T-helper 1 cell (primary cell): ENCODE measurements at regions not wholly inside any gene's neighbourhood (a gene's known extent, or its start where the extent isn't known, plus 50 kb on each side); places are given as distances from the start of the nearest gene placed in this dataset.
"Not testable (repeated sequence)": the region's sequence is repeated elsewhere in the genome, so short reads cannot be mapped to it uniquely, and the experiment has no call there.

ENCODE experiments used
- DNase-seq, 5 donors: peaks; one replicate each; pipeline ENCODE4 v3.0.0-alpha.2; 2012 to 2020

GRCh38 chr22:19599626-19600243, 75.5 kb upstream of the CLDN5 start:
- no peak for DNase-seq

- not testable (repeated sequence) for DNase-seq
These were observed 79.1 kb upstream of the CLDN5 start for GRCh38 chr22:19603346-19603745.

DNA sequence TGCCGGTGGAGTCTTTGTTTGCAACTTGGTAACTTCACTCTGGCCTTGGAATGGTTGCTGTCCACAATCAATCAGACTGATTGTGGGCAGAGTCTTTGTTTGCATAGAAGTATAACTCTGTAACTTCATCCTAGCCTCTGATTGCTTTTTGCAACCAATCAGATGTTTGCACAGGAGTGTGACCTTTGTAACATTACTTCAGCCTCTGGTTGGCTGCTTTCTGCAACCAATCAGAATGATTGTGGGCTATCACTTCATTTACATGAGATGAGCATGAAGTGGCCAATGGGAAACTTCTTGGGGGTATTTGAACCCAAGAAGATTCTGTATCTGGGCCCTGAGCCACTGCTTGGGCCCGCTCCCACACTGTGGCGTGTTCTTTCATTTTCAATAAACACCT, 79.6 kb upstream of the CLDN5 start:
- no peak for DNase-seq

- DNase-seq: no peak
These were observed 80.6 kb upstream of the CLDN5 start for GRCh38 chr22:19604711-19605268.

GRCh38 chr22:19605508-19606331, 81.5 kb upstream of the CLDN5 start:
- no peak for DNase-seq

DNA sequence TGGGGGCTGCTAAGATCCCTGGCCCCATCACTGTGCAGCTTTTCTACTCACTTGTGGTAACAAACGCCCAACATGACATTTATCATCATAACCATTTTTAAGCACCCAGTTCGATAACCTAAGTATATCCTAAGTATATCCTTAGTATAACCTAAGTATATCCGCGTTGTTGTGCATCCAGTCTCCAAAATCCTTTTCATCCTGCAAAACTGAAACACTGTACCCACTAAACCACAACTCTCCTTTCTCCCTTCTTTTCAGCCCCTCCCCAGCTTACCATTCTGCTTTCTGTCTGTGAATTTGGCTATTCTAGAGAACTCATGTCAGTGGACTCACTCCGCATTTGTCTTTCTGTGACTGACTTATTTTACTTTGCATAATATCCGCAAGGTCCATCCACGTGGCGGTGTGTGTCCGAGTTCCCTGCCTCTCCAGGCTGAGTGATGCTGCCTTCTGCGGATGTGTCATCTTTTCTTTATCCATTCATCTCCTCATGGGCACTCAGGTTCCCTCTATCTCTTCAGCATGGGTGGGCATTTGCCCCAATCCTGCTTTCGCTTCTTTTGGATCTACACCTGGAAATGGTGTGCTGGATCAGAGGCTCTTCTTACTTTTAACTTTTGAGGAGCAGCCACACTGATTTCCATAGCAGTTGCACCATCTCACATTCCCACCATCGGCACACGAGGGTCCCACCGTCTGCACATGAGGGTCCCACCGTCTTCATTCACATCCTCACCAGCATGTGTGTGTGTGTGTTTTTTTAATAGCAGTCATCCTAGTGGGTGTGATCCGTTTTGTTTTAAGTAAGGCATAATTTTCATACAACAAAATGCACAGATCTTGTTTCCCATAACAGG, 82.4 kb upstream of the CLDN5 start:
- no peak for DNase-seq

- peak in 3 of 5 donors; percentile 15 to 65 (median 42) for DNase-seq
These were observed 83.2 kb upstream of the CLDN5 start for GRCh38 chr22:19607192-19608002.

DNA sequence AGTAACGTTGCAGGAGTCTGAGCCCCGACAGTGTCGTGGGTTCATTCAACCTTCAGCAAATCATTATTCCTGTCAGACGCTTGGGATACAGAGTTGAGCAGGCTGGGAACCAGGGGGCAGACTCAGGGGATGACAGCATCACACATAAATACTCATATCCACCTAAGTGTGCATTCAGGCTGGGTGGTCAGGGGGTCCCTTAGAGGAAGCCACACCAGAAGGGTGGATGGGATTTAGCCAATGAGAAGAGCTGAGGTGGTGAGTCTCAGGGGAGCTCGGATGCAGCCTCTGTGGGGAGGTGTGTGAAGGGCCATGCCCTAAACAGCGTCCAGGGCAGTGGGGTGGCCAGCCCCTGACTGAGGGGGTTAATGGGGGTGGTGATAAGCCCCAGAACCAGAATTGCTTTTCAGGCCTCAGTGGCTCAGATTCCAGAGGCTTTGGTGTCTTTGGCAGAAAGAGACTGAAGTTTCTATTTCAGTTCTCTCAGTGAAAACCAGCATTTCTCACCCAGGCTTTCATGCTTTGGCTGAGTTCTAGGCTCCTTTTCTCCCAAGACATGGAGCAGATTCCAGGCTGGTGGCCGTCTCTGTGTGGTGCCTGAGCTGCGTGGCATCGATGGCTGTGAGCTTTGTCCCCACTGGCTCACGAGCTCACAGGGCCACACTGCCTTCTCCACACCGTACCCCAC, 83.9 kb upstream of the CLDN5 start:
- DNase-seq: no peak

DNA sequence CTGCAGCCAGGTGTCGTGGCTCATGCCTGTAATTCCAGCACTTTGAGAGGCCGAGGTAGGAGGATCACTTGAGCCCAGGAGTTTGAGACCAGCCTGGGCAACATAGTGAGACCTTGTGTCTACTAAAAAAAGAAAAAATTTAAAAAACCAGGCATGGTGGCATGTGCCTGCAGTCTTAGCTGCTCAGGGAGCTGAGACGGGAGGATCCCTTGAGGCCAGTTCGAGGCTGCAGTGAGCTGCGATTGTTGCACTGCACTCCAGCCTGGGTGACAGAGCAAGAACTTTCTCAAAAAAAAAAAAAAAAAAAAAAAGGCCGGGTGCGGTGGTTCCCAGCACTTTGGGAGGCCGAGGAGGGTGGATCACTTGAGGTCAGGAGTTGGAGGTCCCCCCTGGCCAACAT, 85.5 kb upstream of the CLDN5 start:
- DNase-seq: not testable (repeated sequence)

GRCh38 chr22:19610518-19611253, 86.5 kb upstream of the CLDN5 start:
- DNase-seq: peak in 1 of 5 donors; percentile 9

DNA sequence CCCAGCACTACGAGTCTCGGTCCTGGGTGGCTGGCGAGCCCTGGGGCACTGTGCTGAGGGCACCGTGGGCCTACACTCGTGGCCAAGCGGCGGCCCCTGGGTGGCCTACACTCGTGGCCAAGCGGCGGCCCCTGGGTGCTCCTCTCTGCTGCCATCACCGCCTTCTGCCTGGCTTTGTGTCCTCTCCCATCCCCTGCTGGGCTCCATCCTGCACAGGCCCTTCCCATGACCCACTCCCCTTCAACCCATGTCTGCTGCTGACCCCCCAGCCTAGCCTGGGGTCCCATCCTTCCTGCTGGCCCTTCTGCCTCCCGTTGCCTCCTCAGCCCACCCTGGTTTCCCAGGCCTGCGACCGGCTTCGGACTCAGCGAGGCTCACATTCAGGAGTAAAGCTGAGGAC, 87.4 kb upstream of the CLDN5 start:
- DNase-seq: no peak

DNA sequence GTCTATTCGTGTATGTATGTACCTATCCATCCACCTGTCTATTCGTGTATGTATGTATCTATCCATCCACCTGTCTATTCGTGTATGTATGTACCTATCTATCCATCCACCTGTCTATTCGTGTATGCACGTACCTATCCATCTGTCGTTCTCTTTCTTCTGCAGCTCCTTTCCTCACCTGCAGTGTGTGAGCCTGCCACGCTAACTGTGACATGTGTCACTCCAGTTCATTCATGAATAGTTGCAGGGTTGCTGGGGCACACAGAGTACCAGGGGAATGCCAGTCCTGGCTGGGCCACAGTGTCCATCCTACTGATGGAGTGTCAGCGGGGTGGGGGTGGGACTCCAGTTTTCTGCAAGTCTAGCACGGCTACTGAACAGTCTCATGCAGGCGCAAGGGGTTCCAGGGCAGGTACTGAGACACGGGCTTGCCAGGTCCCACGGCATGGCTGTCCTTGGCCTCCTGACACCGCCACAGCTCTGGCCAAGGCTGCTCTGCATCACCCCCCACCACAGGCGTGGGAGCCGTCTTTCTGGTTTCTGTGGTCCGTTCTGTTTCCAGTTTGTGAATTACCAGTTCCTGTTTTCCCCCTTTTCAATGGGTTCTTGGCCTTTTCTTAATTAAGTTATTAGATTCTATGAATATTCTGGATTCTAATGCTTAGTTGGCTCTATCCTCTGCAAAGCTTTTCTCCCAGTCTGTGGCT, 88.8 kb upstream of the CLDN5 start:
- no peak for DNase-seq

GRCh38 chr22:19614536-19614863, 90.3 kb upstream of the CLDN5 start:
- DNase-seq: no peak

DNA sequence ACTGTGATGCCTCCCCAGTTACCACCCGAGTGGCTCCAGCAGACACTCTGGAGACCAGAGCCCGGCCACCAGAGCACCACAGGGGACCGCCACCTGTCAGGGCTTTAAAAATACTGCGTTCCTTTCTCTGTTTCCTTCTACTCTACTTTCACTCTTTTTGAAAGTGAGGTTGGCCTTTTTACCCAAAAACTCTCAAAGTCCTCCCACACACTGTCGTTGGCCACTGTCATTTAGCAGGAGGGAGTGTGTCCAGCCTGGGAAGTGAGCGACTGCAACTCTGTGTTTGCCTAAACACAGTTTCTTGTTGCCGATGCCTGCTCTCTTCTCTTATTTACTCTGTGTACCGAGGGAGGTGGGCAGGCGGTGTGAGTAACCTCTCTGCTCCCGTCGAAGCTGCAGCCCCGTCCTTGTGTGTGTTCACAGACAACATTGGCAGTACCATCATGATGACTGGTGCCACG, 90.8 kb upstream of the CLDN5 start:
- no peak for DNase-seq

DNA sequence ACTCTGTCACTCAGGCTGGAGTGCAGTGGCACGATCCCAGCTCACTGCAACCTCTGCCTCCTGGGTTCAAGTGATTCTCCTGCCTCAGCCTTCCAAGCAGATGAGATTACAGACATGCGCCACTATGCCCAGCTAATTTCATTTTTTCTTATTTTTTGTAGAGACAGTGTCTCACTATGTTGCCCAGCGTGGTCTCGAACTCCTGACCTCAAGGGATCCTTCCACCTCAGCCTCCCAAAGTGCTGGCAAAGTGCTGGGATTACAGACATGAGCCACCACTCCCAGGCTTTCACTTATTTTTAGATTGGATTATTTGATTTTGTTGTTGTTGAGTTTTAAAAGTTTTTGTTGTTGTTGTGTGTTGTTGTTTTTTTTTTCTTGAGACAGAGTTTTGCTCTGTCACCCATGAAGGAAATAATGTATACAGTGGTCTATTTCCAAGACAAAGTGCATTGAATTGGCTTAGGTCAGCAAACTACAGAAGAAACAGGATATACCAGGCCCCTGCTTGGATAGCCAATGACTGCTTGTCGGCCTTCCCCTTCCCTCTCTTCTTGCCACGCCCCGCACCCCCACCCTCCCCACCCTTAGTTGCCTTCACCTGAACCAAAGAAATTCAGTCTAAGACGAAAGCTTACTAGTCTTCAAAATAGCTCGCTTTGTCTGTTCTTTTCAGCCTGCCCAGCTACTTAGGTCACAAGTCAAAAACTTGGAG, 91.8 kb upstream of the CLDN5 start:
- no peak for DNase-seq

DNA sequence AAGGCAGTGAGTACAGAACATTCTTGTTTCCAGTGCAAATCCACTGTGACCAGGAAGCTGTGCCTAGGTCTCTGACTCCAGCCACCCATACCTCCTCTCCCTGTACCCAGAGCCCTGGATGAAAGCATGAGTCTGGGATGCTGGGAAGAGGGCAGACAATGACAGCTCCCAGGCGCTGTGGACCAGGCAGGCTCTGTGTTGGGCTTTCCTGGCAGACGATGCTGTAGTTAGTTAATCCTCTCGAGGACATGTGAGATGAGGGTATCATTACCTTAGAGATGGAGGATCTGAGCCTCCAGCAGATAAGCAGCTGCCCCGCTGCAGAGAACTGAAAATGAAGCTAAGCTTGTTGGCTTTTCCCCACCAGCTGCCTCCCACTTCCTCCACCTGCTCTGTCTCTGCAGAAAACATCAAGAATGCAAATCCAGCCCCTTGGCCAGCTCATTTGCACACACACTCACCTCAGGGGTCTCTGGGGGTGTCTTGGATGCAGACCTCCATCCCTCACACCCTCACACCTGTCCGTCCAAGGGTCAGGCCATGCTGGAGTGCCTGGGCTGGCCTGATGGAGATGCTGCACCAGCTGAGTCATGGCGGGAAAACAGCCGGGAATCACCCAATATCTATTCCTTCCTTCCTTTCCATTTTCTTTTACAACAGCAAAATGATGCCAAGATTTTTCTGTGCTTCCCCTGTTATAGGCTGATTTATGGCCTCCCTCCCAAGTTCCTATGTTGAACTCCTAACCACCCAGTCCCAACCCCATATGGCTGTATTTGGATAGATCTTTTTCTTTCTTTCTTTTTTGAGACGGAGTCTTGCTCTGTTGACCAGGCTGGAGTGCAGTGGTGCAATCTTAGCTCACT, 94.9 kb upstream of the SEPTIN5 start:
- no peak for DNase-seq

DNA sequence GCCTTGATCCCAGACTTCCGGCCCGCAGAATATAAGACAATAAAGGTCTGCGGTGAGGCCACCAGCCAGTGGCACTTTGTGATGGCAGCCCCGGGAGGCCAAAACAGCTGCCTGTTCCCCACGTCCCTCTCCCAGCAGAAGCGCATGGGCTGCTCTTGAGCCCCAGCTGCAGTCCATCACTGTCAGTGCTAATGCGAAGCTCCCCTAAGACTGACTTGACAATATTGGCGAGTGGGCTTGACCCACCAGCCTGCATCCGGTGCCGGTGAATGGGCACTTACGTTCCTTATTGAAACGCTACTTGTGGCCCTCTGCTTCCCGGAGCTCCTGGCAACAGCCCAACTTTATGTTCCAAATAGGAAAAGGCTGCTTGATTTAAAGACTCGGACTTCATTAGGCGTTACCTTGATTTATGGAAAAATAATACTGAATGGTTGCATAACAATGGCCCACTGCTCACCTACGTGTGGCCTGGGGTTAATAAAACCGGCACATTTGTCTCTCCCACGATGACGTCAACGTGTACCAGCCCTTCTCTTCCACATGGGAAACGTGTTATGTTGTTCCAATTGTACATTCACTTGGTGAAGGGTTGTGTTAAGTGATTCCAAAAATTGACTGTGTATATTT, 93.4 kb upstream of the SEPTIN5 start:
- no peak for DNase-seq
